ENCODE measurements at regions not wholly inside any gene's neighbourhood (a gene's known extent, or its start where the extent isn't known, plus 50 kb on each side); places are given as distances from the start of the nearest gene placed in this dataset.

DNA sequence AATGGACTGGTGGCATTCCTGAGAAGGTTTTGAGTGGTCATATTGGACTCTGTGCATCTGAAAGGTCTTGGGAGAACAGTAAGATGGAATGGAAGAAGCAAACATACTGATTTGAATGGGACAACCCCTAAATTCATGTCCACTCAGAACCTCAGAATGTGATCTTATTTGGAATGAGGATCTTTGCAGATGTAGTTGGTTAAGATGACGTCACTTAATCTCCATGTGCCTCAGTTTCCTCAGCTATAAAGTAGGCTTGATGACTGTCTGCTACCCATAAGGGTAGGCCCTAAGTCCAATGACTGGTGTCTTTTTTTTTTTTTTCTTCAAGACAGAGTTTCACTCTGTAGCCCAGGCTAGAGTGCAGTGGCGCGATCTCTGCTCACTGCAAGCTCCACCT, 71.1 kb upstream of the SOX21 start:
- H3K4me3 ChIP-seq (ENCODE audit: low read length) = no peak overlapping the region
- H3K4me1 ChIP-seq (ENCODE audit: insufficient read depth, low read length) = no peaks in the 10 kb centered on the region
- no peaks in the 10 kb centered on the region for H3K27me3 ChIP-seq (ENCODE audit: insufficient read depth, low read length)
- no peak overlapping the region for H2AFZ ChIP-seq (ENCODE audit: low read depth, low read length)
- no peaks in the 10 kb centered on the region for H3K36me3 ChIP-seq (ENCODE audit: insufficient read depth, low read length)
- H3K9me3 ChIP-seq (ENCODE audit: low read length) = peaks cover 2% of the 10 kb centered on the region

- Histone ChIP-seq H3K27me3 (ENCODE audit: insufficient read depth, low read length) (no peaks in the 10 kb centered on the region), H3K9me3 (ENCODE audit: low read length) (peaks cover 5% of the 10 kb centered on the region), H3K4me3 (ENCODE audit: low read length) (no peak overlapping the region), H2AFZ (ENCODE audit: low read depth, low read length) (no peak overlapping the region), H3K36me3 (ENCODE audit: insufficient read depth, low read length) (no peaks in the 10 kb centered on the region), H3K4me1 (ENCODE audit: insufficient read depth, low read length) (peaks cover 10% of the 10 kb centered on the region)
These were observed 68.1 kb upstream of the SOX21 start for GRCh38 chr13:94780421-94780820.

DNA sequence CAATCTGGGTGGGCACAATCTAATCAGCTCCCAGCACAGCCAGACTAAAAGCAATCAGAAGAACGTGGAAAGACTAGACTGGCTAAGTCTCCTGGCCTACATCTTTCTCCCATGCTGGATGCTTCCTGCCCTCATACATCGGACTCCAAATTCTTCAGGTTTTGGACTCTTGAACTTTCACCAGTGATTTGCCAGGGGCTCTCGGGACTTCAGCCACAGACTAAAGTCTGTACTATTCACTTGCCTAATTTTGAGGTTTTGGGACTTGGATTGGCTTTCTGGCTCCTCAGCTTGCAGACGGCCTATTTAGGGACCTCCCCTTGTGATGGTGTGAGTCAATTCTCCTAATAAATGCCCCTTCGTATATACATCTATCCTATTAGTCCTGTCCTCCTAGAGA, 66.6 kb upstream of the SOX21 start:
- no peak overlapping the region for H3K4me3 ChIP-seq (ENCODE audit: low read length)
- no peaks in the 10 kb centered on the region for H3K27me3 ChIP-seq (ENCODE audit: insufficient read depth, low read length)
- no peak overlapping the region for H2AFZ ChIP-seq (ENCODE audit: low read depth, low read length)
- H3K9me3 ChIP-seq (ENCODE audit: low read length) = peaks cover 5% of the 10 kb centered on the region
- H3K4me1 ChIP-seq (ENCODE audit: insufficient read depth, low read length) = peaks cover 10% of the 10 kb centered on the region
- no peaks in the 10 kb centered on the region for H3K36me3 ChIP-seq (ENCODE audit: insufficient read depth, low read length)

- Histone ChIP-seq H3K9me3 (ENCODE audit: low read length) (peaks cover 5% of the 10 kb centered on the region), H3K36me3 (ENCODE audit: insufficient read depth, low read length) (no peaks in the 10 kb centered on the region), H2AFZ (ENCODE audit: low read depth, low read length) (no peak overlapping the region), H3K27me3 (ENCODE audit: insufficient read depth, low read length) (no peaks in the 10 kb centered on the region), H3K4me1 (ENCODE audit: insufficient read depth, low read length) (peaks cover 10% of the 10 kb centered on the region), H3K4me3 (ENCODE audit: low read length) (no peak overlapping the region)
These were observed 66.2 kb upstream of the SOX21 start for GRCh38 chr13:94778585-94778984.

- Histone ChIP-seq H3K36me3 (ENCODE audit: insufficient read depth, low read length) (no peaks in the 10 kb centered on the region), H3K9me3 (ENCODE audit: low read length) (peaks cover 3% of the 10 kb centered on the region), H3K4me1 (ENCODE audit: insufficient read depth, low read length) (peaks cover 10% of the 10 kb centered on the region), H3K4me3 (ENCODE audit: low read length) (no peak overlapping the region), H3K27me3 (ENCODE audit: insufficient read depth, low read length) (no peaks in the 10 kb centered on the region), H2AFZ (ENCODE audit: low read depth, low read length) (no peak overlapping the region)
These were observed 64.6 kb upstream of the SOX21 start for GRCh38 chr13:94776956-94777355.

DNA sequence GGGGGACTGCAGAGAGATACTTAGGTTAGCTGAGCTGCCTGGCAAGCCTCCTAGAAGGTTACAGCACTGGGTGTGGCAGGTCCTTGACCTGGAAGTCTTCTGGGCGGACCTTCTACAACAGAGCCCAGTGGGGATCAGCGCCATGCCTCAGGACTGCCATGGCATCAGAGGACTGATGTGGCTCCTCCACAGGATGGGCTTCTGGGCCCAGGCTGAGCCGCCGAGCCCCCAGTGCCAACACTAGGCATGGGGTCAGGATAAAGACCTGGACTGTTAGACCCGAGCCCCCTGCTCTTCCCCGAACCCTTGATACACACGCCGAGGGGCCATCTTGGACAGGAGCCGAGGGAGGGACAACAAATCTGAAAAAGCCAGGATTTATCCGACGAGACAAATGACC, 64.0 kb upstream of the SOX21 start:
- Histone ChIP-seq H3K36me3 (ENCODE audit: insufficient read depth, low read length) (no peaks in the 10 kb centered on the region), H3K9me3 (ENCODE audit: low read length) (peaks cover 3% of the 10 kb centered on the region), H3K4me1 (ENCODE audit: insufficient read depth, low read length) (peaks cover 10% of the 10 kb centered on the region), H3K4me3 (ENCODE audit: low read length) (no peak overlapping the region), H2AFZ (ENCODE audit: low read depth, low read length) (no peak overlapping the region), H3K27me3 (ENCODE audit: insufficient read depth, low read length) (no peaks in the 10 kb centered on the region)

DNA sequence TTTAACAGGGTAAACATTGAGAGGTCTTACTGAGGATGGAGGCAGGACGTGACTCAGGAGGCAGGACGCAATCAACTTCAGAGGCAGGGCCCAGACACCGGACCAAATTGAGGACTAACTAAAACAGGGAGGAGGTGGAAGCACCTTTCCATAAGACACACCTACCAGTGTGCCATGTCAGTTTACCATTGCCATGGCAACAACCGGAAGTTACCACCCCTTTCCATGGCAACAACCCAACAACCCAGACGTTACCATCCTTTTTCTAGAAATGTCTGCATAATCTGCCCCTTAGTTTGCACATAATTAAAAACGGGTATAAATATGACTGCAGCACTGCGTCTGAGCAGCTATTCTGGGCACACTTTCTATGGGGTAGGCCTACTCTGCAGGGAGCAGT, 53.5 kb upstream of the SOX21 start:
- Histone ChIP-seq H2AFZ (ENCODE audit: low read depth, low read length) (no peak overlapping the region), H3K4me1 (ENCODE audit: insufficient read depth, low read length) (peaks cover 21% of the 10 kb centered on the region), H3K36me3 (ENCODE audit: insufficient read depth, low read length) (no peaks in the 10 kb centered on the region), H3K9me3 (ENCODE audit: low read length) (no peaks in the 10 kb centered on the region), H3K4me3 (ENCODE audit: low read length) (no peak overlapping the region), H3K27me3 (ENCODE audit: insufficient read depth, low read length) (no peaks in the 10 kb centered on the region)

DNA sequence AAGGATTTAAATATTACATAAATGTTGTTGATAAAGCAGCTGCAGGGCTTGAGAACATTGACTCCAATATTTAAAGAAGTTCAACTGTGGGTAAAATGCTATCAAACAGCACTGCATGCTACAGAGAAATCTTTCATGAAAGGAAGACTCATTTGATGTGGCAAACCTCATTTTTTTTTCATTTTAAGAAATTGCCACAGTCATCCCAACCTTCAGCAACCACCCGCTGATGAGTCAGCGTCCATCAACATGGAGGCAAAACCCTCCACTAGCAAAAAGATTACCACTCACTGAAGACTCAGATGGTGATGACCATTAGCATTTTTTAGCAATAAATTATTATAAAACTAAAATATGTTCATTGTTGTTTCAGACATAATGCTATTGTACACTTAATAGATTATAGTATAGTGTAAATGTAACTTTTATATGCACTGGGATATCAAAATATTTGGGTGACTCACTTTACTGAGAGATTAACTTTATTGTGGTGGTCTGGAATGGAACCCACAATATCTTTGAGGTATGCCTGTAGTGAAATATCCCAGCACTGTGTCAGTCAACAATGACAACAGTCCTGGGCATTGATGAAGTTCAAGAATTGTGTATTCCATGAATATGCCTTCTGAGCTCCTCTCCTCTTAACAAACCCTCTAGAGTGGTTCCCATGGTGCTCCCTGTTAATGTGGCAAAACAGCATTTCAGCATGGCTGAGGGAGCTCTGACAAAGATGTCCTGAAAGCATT, 52.4 kb upstream of the SOX21 start:
- peaks cover 13% of the 10 kb centered on the region for H3K4me1 ChIP-seq (ENCODE audit: insufficient read depth, low read length)
- no peaks in the 10 kb centered on the region for H3K9me3 ChIP-seq (ENCODE audit: low read length)
- no peaks in the 10 kb centered on the region for H3K27me3 ChIP-seq (ENCODE audit: insufficient read depth, low read length)
- H3K36me3 ChIP-seq (ENCODE audit: insufficient read depth, low read length) = no peaks in the 10 kb centered on the region
- no peak overlapping the region for H2AFZ ChIP-seq (ENCODE audit: low read depth, low read length)
- H3K4me3 ChIP-seq (ENCODE audit: low read length) = no peak overlapping the region
